Fibroblast of lung (primary cell): ENCODE measurements at regions not wholly inside any gene's neighbourhood (a gene's known extent, or its start where the extent isn't known, plus 50 kb on each side); places are given as distances from the start of the nearest gene placed in this dataset.

Experiments
- CTCF ChIP-seq, 2 donors: IDR thresholded peaks in 1 of 2; conservative IDR thresholded peaks in 1 of 2; 1 replicate in 1 of 2; 2 replicates in 1 of 2; pipeline ENCODE4 v1.5.1; 2011 to 2012; ENCODE audit warnings: low read length in 2 of 2, control low read depth in 1 of 2, inconsistent platforms in 1 of 2, low read depth in 1 of 2, mild to moderate bottlenecking in 1 of 2
- EZH2 ChIP-seq: IDR thresholded peaks from 2 replicates; pipeline ENCODE4 v1.5.1; 2012; ENCODE audit warnings: low read length, control low read depth, mild to moderate bottlenecking; ENCODE audit errors: missing control alignments

DNA sequence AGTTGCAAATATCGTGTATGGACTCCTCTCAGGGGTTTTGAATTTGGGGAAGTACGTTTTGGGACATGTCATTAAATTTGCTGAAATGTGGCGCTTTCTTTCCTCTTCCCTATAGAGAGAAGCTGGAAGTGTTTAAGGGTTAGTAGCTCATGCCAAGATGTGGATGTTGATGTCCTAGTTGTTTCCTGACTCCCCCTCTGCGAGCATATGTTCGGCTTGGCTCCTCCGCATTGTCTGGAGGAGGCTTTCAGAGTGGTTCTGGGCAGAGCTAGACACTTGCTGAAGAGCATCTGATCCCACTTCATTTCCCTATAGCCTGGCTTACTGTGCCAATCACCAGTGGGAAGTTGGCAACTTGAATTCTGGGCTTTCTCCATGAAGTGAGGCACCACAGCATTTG lies 347.4 kb upstream of the B3GALT2 start:
- TF ChIP-seq CTCF (conservative IDR thresholded peaks at IDR 0.05 in 1 of 2, IDR thresholded peaks at IDR 0.05 in 1 of 2; ENCODE audit: low read depth in 1 of 2, low read length in 2 of 2) (no peak), EZH2 (no peak)
